Testis (tissue), 2 donors: ENCODE measurements at regions not wholly inside any gene's neighbourhood (a gene's known extent, or its start where the extent isn't known, plus 50 kb on each side); places are given as distances from the start of the nearest gene placed in this dataset.
"Not testable (repeated sequence)": the region's sequence is repeated elsewhere in the genome, so short reads cannot be mapped to it uniquely, and the experiment has no call there.

Experiments
- POLR2A ChIP-seq: fragments of 450-650 bp; IDR thresholded peaks from one replicate; pipeline ENCODE4 v1.6.1; 2017; ENCODE audit warnings: antibody characterized with exemption, mild to moderate bottlenecking, moderate library complexity
- TF ChIP-seq, protein P1 (sequence below), 3 experiments: fragments of 450-650 bp in 2 of 3; fragments of 200-600 bp in 1 of 3; sonication (generic) in 1 of 3; IDR thresholded peaks; one replicate each; pipeline ENCODE4 v1.5.1; 2016 to 2019; ENCODE audit warnings: antibody characterized with exemption in 3 of 3, mild to moderate bottlenecking in 2 of 3, moderate library complexity in 1 of 3

DNA sequence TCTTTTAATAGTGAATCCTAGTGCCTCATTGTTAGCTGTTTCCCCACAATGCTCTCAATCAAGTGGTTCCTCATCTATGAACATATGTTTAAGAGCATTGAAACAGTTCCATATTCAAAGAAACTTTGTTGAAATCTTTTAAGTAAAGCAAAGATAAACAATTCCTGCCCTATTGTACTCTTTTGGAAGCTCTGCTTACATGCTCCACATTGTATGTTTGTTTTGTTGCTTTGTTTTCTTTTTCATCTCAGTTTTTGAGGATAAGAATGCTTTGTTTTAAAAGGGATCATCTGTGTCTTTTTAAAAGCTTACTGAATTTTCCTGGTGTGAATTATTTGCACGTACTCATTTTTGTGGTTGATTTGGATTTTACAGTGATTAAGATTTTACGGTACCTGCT, 132.2 kb upstream of the MARCKS start:
- TF ChIP-seq, protein P1, sequence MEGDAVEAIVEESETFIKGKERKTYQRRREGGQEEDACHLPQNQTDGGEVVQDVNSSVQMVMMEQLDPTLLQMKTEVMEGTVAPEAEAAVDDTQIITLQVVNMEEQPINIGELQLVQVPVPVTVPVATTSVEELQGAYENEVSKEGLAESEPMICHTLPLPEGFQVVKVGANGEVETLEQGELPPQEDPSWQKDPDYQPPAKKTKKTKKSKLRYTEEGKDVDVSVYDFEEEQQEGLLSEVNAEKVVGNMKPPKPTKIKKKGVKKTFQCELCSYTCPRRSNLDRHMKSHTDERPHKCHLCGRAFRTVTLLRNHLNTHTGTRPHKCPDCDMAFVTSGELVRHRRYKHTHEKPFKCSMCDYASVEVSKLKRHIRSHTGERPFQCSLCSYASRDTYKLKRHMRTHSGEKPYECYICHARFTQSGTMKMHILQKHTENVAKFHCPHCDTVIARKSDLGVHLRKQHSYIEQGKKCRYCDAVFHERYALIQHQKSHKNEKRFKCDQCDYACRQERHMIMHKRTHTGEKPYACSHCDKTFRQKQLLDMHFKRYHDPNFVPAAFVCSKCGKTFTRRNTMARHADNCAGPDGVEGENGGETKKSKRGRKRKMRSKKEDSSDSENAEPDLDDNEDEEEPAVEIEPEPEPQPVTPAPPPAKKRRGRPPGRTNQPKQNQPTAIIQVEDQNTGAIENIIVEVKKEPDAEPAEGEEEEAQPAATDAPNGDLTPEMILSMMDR (IDR thresholded peaks at IDR 0.05), result not testable (repeated sequence)
- TF ChIP-seq POLR2A, result not testable (repeated sequence)
